ENCODE measurements at regions not wholly inside any gene's neighbourhood (a gene's known extent, or its start where the extent isn't known, plus 50 kb on each side); places are given as distances from the start of the nearest gene placed in this dataset.

DNA sequence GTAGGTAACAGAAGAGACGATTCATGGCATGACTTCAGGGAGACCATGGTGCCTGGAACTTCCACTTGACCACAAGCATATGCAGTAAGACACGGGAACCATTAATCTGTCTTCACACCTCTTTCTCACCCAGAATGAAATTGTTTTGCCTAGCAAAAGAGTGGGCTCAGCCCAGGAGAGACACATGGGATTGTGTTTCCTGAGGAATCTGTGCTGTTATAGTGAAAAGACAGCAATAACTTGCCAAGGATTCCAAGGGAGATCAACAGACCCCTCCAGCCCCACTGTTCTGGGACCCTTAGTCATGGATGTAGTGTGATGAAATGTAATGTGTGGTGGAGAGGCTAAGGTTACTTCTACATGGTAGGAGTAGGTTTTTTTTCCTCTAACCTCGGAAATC lies 192.5 kb upstream of the NPVF start:
- TF ChIP-seq POLR2A (IDR thresholded peaks at IDR 0.05), result no peak
- TF ChIP-seq, protein P1, sequence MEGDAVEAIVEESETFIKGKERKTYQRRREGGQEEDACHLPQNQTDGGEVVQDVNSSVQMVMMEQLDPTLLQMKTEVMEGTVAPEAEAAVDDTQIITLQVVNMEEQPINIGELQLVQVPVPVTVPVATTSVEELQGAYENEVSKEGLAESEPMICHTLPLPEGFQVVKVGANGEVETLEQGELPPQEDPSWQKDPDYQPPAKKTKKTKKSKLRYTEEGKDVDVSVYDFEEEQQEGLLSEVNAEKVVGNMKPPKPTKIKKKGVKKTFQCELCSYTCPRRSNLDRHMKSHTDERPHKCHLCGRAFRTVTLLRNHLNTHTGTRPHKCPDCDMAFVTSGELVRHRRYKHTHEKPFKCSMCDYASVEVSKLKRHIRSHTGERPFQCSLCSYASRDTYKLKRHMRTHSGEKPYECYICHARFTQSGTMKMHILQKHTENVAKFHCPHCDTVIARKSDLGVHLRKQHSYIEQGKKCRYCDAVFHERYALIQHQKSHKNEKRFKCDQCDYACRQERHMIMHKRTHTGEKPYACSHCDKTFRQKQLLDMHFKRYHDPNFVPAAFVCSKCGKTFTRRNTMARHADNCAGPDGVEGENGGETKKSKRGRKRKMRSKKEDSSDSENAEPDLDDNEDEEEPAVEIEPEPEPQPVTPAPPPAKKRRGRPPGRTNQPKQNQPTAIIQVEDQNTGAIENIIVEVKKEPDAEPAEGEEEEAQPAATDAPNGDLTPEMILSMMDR (IDR thresholded peaks at IDR 0.05), result no peak
- no peaks in the 10 kb centered on the region for H3K27me3 ChIP-seq
- DNase-seq (no peak), ATAC-seq (no peak)
- H3K36me3 ChIP-seq, result no peaks in the 10 kb centered on the region
- H3K4me1 ChIP-seq, result no peaks in the 10 kb centered on the region
- 70% methylated on average over 3 of the region's 3 CpGs for WGBS (ENCODE audit: insufficient coverage, low coverage, low lambda C conversion rate, missing lambda C conversion rate)
- no peak overlapping the region for H3K4me3 ChIP-seq
- intact Hi-C loops (cut with DNase I), result no loop called here
- no peaks in the 10 kb centered on the region for H3K9me3 ChIP-seq
- no peak overlapping the region for H3K27ac ChIP-seq

DNA sequence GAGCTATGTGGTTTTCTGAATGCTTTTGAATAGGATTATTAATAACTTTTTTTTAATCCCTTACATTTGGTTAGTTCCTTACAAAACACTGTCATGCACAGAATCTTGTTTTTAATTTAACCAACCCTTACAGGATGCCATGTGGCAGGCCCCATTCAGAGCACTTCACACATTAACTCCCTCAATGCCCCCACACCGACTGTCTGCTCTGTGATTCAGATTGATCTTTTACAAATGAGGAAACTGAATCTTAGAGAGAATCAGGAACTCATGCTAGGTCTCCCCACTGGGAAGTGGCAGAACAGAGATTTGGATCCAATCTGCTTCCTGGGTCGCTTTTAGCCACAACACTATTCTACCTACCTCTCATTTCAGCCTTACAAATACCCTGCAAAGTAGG lies 195.8 kb upstream of the NPVF start:
- WGBS (ENCODE audit: insufficient coverage, low coverage, low lambda C conversion rate, missing lambda C conversion rate), result 49% methylated on average over 2 of the region's 2 CpGs
- H3K4me3 ChIP-seq, result no peak overlapping the region
- TF ChIP-seq, protein P1 (IDR thresholded peaks at IDR 0.05), result no peak
- no peak for TF ChIP-seq POLR2A (IDR thresholded peaks at IDR 0.05)
- no peak for DNase-seq
- no peaks in the 10 kb centered on the region for H3K36me3 ChIP-seq
- H3K4me1 ChIP-seq, result peaks cover 0 to 2% (median 0%) of the 10 kb centered on the region in 4 donors
- no peaks in the 10 kb centered on the region for H3K27me3 ChIP-seq
- H3K27ac ChIP-seq, result no peak overlapping the region
- no peak for ATAC-seq
- intact Hi-C loops (cut with DNase I), result no loop called here
- no peaks in the 10 kb centered on the region for H3K9me3 ChIP-seq

DNA sequence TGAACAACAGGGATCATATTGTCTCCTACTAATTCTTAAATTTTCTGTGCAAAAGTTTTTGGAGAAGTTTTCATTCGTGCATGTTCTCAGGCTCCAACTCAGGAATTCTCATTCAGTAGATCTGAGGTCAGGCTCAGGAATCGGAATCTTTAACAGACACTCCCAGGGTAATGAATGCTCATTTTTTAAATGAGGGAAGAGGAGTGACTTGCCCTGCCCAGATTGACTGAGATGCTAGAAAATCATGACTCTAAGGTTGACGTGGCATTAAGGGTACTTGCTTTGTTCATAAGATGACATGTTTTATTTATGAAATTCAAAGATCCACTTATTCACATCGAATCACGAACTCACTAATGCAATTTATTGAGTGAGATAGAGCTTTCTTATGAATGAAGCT lies 196.6 kb upstream of the NPVF start:
- WGBS (ENCODE audit: insufficient coverage, low coverage, low lambda C conversion rate, missing lambda C conversion rate), result 81% methylated on average over 5 of the region's 5 CpGs
- DNase-seq (no peak), ATAC-seq (no peak)
- Histone ChIP-seq H3K4me1 (peaks cover 0 to 7% (median 0%) of the 10 kb centered on the region in 4 donors), H3K36me3 (no peaks in the 10 kb centered on the region), H3K4me3 (no peak overlapping the region), H3K27me3 (no peaks in the 10 kb centered on the region), H3K27ac (no peak overlapping the region), H3K9me3 (no peaks in the 10 kb centered on the region)
- intact Hi-C loops (cut with DNase I), result no loop called here
- TF ChIP-seq, protein P1 (IDR thresholded peaks at IDR 0.05), result no peak
- TF ChIP-seq POLR2A (IDR thresholded peaks at IDR 0.05), result no peak

DNA sequence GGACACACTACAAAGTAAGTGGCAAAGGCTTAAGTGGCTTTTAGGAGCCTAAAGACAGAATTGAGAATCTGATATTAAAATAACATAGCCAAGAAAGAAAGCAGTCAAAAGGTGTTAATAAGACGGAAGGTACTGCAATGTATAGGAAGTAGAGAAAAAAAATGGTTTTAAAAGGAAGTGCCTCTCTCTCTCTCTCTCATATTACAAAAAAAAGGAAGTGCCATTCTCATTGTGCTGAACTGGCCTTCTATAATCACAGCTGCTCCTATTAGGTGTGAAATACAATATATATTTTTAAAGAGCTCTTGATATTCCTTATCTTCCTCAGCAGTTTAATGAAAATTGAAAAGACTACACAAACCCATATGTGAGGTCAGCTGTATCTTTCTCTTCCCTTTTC lies 199.4 kb upstream of the NPVF start:
- TF ChIP-seq POLR2A (IDR thresholded peaks at IDR 0.05), result no peak
- TF ChIP-seq, protein P1 (IDR thresholded peaks at IDR 0.05), result no peak
- ATAC-seq (no peak), DNase-seq (no peak)
- Histone ChIP-seq H3K4me1 (peaks cover 0 to 11% (median 2%) of the 10 kb centered on the region in 4 donors), H3K27ac (no peak overlapping the region), H3K27me3 (no peaks in the 10 kb centered on the region), H3K9me3 (no peaks in the 10 kb centered on the region), H3K36me3 (no peaks in the 10 kb centered on the region), H3K4me3 (no peak overlapping the region)
- 71% methylated on average over 1 of the region's 1 CpG for WGBS (ENCODE audit: insufficient coverage, low coverage, low lambda C conversion rate, missing lambda C conversion rate)
- intact Hi-C loops (cut with DNase I), result no loop called here

DNA sequence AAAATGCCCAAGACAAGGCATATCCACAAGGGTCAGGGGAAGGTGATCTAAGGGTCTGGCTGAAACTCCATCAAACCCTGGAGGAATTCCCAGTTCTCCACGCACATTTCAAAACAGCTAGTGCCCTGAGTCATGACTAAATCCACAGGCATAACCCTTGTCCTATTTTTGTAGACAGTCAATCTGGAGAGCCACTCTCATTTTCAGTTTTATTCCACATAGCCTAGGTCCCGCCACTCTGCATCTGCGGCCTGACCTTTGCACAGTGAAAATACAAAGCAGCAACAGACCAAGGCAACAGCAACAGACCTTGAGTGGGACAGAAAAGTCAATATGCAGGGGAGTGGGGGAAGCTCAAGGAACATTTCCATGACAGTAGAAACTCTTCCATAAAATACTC lies 201.4 kb upstream of the NPVF start:
- whole genome bisulfite sequencing (ENCODE audit: insufficient coverage, low coverage, low lambda C conversion rate, missing lambda C conversion rate), result 19% methylated on average over 3 of the region's 3 CpGs
- TF ChIP-seq, protein P1 (IDR thresholded peaks at IDR 0.05), result no peak
- no peak for TF ChIP-seq POLR2A (IDR thresholded peaks at IDR 0.05)
- Histone ChIP-seq H3K27me3 (no peaks in the 10 kb centered on the region), H3K36me3 (no peaks in the 10 kb centered on the region), H3K9me3 (no peaks in the 10 kb centered on the region), H3K27ac (peak overlapping the region; percentile 35 to 83 (median 44)), H3K4me1 (peaks cover 0 to 11% (median 2%) of the 10 kb centered on the region in 4 donors), H3K4me3 (no peak overlapping the region)
- intact Hi-C loops (cut with DNase I), result no loop called here
- ATAC-seq, result peak; percentile 97 to 98 (median 97)
- peak; percentile 49 to 74 (median 55) for DNase-seq
